ENCODE measurements at regions not wholly inside any gene's neighbourhood (a gene's known extent, or its start where the extent isn't known, plus 50 kb on each side); places are given as distances from the start of the nearest gene placed in this dataset.

- POLR2A ChIA-PET, result no interaction called here
- peaks cover 0 to under 1% of the 10 kb centered on the region in 2 donors for H3K4me1 ChIP-seq (ENCODE audit: control insufficient read depth in 2 of 2, insufficient read depth in 2 of 2, low read length in 2 of 2)
- H3K79me2 ChIP-seq (ENCODE audit: control insufficient read depth, insufficient read depth, low read length), result no peaks in the 10 kb centered on the region
- no peaks in the 10 kb centered on the region for H3K36me3 ChIP-seq (replicated peaks in 1 of 2; ENCODE audit: control extremely low read depth in 1 of 2, control insufficient read depth in 1 of 2, extremely low read depth in 1 of 2, insufficient read depth in 2 of 2, low read length in 1 of 2)
- no peaks in the 10 kb centered on the region for H3K9me3 Mint-ChIP-seq (ENCODE audit: insufficient read depth)
- CTCF ChIA-PET, result interaction anchor here (1.0 kb wide), 1 partner anchor 10 kb away, joined by 3 read pairs; no protein-coding TSS in a partner anchor
- no peak for ATAC-seq (ENCODE audit: low read depth)
- no peak overlapping the region for H3K4me3 Mint-ChIP-seq
- no peaks in the 10 kb centered on the region for H4K20me1 ChIP-seq (ENCODE audit: control insufficient read depth, insufficient read depth, low read length, poor library complexity, severe bottlenecking)
- H3K27me3 ChIP-seq (replicated peaks in 1 of 4; ENCODE audit: control extremely low read depth in 1 of 4, control insufficient read depth in 3 of 4, insufficient read depth in 4 of 4, low read length in 3 of 4), result peaks cover 0 to 11% (median 6%) of the 10 kb centered on the region in 4 experiments
- H3K9me3 ChIP-seq (ENCODE audit: control extremely low read depth in 1 of 3, control insufficient read depth in 2 of 3, insufficient read depth in 1 of 3, low read length in 2 of 3), result no peaks in the 10 kb centered on the region
- no peak for TF ChIP-seq CTCF (IDR thresholded peaks at IDR 0.05)
- no peak for TF ChIP-seq EZH2 (IDR thresholded peaks at IDR 0.05; ENCODE audit: borderline replicate concordance, insufficient read depth, low read depth, low read length, poor library complexity, severe bottlenecking)
- H3K4me2 ChIP-seq (replicated peaks; ENCODE audit: low read depth, low read length, poor library complexity, severe bottlenecking), result no peak overlapping the region
- WGBS (ENCODE audit: insufficient coverage), result no CpG with 5 or more reads among the region's 1 CpG
- peaks cover 8% of the 10 kb centered on the region for H3K27me3 Mint-ChIP-seq
- H3K27ac ChIP-seq (ENCODE audit: low read length in 2 of 2), result no peak overlapping the region
- intact Hi-C loops (cut with micrococcal nuclease), result no loop called here
- no peak overlapping the region for H3K27ac Mint-ChIP-seq
- DNase-seq, result no peak
- no peak overlapping the region for H3K4me3 ChIP-seq (ENCODE audit: control extremely low read depth in 1 of 5, extremely low read depth in 1 of 5, insufficient read depth in 1 of 5, low read depth in 2 of 5, low read length in 4 of 5)
- no peaks in the 10 kb centered on the region for H3K4me1 Mint-ChIP-seq
- no peak overlapping the region for H2AFZ ChIP-seq (ENCODE audit: insufficient read depth, low read depth, low read length, poor library complexity, severe bottlenecking)
- H3K9ac ChIP-seq (ENCODE audit: low read length), result no peak overlapping the region
Observed at GRCh38 chr2:12623051-12623450, 93.7 kb upstream of the TRIB2 start.

- Histone ChIP-seq H3K9me3 (ENCODE audit: control extremely low read depth in 1 of 3, control insufficient read depth in 2 of 3, insufficient read depth in 1 of 3, low read length in 2 of 3) (no peaks in the 10 kb centered on the region), H2AFZ (ENCODE audit: insufficient read depth, low read depth, low read length, poor library complexity, severe bottlenecking) (no peak overlapping the region), H3K79me2 (ENCODE audit: control insufficient read depth, insufficient read depth, low read length) (no peaks in the 10 kb centered on the region), H3K4me1 (ENCODE audit: control insufficient read depth in 2 of 2, insufficient read depth in 2 of 2, low read length in 2 of 2) (no peaks in the 10 kb centered on the region), H3K4me3 (ENCODE audit: control extremely low read depth in 1 of 5, extremely low read depth in 1 of 5, insufficient read depth in 1 of 5, low read depth in 2 of 5, low read length in 4 of 5) (no peak overlapping the region), H3K27ac (ENCODE audit: low read length in 2 of 2) (no peak overlapping the region), H3K4me2 (replicated peaks; ENCODE audit: low read depth, low read length, poor library complexity, severe bottlenecking) (no peak overlapping the region), H4K20me1 (ENCODE audit: control insufficient read depth, insufficient read depth, low read length, poor library complexity, severe bottlenecking) (no peaks in the 10 kb centered on the region), H3K9ac (ENCODE audit: low read length) (no peak overlapping the region), H3K36me3 (replicated peaks in 1 of 2; ENCODE audit: control extremely low read depth in 1 of 2, control insufficient read depth in 1 of 2, extremely low read depth in 1 of 2, insufficient read depth in 2 of 2, low read length in 1 of 2) (no peaks in the 10 kb centered on the region), H3K27me3 (replicated peaks in 1 of 4; ENCODE audit: control extremely low read depth in 1 of 4, control insufficient read depth in 3 of 4, insufficient read depth in 4 of 4, low read length in 3 of 4) (peaks cover 0 to 10% (median 5%) of the 10 kb centered on the region in 4 experiments)
- Mint-ChIP-seq H3K4me1 (no peaks in the 10 kb centered on the region), H3K27me3 (peaks cover 11% of the 10 kb centered on the region), H3K27ac (no peak overlapping the region), H3K9me3 (ENCODE audit: insufficient read depth) (no peaks in the 10 kb centered on the region), H3K4me3 (no peak overlapping the region)
- no peak for TF ChIP-seq CTCF (IDR thresholded peaks at IDR 0.05)
- TF ChIP-seq EZH2 (IDR thresholded peaks at IDR 0.05; ENCODE audit: borderline replicate concordance, insufficient read depth, low read depth, low read length, poor library complexity, severe bottlenecking), result no peak
- ATAC-seq (ENCODE audit: low read depth) (no peak), DNase-seq (no peak)
- CTCF ChIA-PET, result interaction anchor here (1.0 kb wide), 1 partner anchor 11 kb away, joined by 3 read pairs; no protein-coding TSS in a partner anchor
- 98% methylated on average over 4 of the region's 6 CpGs for WGBS (ENCODE audit: insufficient coverage)
- POLR2A ChIA-PET, result no interaction called here
- intact Hi-C loops (cut with micrococcal nuclease), result no loop called here
Observed at GRCh38 chr2:12624384-12624783, 92.4 kb upstream of the TRIB2 start.

All from B cell (primary cell).